Stimulated activated CD4-positive, alpha-beta T cell treated with anti-CD3 and anti-CD28 coated beads, Interleukin-4, amount 100 ng/mL, for 24 hours (primary cell): ENCODE measurements at regions not wholly inside any gene's neighbourhood (a gene's known extent, or its start where the extent isn't known, plus 50 kb on each side); places are given as distances from the start of the nearest gene placed in this dataset.

ENCODE experiments used
- DNase-seq: peaks from one replicate; pipeline ENCODE4 v3.0.0-alpha.2; 2020

DNA sequence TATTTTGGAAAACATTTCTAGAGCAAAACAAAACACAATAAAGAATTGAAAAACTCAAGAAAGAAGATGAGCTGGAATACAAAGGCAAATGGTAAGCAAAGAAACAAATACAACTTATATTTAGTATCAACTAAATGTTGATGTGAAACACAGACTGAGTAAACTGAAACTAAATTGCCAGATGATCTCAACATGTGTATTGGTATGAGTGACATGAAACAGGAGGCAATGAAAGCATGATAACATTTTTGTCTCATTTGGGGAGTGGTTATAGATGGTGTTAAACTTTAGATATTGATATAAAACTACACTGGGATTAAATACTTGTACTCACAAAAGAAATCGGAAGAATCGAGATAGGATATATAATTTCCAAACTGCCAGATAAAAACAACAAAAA lies 805.6 kb upstream of the CXADR start:
- DNase-seq = no peak

DNA sequence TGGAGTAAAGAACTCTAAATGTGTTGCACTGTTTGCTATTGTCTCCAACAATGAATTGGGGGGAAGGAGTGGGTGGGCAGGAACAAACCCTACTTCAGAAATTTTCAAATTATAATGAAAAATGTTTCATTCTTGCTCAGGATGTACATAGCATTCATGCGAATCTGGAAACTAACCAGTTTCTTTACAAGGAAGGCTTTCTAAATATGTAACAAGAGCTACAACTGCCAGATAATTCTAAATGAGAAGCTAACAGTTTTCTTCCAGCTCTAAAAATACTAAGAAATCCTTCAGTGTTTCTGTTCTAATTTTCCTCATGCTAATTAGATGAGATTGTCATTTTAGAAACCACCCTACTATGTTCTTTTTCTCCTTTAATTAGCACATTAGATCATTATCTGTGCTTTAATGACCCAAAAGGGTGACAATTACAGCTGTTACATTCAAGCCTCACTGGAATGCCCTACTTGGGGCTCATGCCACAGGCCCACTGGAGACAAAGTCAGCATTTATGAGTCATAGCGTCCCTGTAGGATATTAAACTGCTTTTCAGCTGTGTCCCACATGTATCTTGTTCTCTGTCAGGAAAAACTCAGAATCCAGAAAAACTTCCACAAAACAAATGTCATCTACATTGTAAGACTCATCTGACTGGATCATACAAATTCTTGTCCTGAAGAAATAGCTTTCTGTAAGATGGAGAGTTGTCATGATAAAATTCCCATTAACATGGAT lies 804.6 kb upstream of the CXADR start:
- DNase-seq = no peak

DNA sequence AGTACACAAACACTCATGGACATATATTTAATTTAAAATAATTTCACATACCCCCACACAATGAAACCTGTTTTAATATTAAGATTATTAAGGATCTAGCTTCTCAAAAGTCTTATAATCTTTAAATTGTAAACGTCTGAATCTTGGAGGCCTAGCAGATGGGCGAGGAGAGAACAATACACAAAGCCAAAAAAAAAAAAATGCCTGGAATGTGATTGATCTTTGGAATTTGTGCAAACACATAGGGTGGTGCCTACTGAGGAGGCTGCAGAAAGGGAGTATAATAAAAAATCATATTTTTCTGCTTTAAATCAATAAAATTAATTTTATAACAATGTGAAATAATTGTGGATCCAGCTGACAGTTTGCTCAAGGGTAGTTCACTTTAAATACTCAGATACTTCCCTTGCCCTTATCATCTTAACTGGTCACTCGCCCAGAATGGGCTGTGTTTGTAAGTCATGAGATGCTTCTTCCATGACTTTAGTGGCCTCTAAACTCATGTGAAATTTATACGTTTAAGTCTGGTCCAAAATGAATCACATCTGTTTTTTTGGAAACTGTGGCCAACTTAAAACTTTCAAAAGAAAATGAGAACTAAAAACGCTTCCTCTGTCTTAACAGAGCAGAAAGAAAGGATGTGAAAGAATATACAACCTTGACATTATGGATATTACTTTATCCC lies 802.8 kb upstream of the CXADR start:
- DNase-seq = no peak

DNA sequence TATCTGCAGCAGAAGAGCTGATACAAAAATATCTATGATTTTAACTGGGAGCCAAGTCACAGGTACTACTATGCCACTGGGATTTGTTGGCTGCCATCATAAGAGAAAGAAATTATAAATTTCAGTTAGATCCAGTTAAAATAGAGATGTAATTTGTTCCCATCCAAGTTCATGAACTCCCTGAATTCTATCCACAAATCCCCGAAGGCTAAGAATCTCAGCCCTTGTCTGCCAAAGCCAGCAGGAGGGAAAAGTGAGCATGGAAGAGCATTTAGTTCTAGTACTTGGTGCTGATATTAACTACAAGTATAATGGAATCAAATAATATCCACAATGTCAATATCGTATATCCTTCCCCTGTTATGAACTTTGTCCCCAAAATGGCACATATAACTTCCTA lies 801.1 kb upstream of the CXADR start:
- DNase-seq = no peak

DNA sequence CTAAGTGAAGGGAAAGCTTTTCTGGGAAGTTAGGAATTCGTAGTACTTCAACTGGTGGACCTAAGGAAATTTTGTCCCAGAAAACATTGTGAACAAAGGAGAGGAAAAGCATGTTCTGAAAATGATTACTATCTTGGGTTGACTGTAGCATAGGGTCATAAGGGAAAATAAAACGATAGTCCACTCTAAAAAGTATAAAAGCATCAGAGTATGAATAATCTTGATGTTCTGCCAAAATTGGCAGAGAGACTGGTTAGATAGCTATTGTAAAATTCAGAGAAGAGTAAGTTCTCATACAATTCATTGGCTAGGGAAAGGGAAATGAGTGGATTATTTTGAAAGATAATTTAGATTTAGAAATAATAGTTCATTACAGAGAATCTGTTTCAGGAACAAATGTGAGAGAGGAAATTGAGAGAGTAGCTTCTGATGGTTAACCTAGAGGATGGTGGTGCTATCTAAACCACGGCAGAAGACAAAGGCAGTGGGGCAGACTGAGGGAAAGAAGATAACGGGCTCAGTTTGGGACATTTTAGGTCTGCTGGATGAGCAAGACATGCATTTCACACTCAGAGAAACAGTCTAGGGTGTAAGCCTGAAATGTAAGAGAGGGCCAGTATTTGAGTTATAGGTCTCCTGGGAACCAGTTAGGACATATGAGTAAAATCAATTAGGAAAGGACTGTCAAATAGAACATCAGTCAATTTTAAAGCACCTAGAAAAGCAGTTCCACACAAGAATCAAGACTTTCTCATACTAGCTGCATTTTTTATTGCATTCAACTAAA lies 799.3 kb upstream of the CXADR start:
- no peak for DNase-seq

DNA sequence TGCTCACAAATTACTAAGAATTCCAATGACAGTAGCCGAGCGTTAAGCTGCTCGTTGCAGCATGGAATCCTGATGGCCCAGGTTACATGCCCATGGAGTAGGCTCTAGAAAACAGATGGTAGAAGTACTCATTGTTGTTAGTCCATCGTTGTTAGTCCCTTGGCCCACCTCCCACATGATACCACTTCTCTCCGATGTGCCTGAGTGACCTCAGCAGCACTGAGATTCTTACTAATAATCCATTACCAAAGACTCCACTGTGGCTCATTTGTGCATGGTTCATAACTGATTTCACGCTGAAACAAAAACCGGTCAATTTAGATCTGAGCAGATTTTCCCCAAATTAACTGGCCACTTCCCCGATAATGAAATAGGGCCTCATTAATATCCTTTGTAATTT lies 772.3 kb upstream of the CXADR start:
- DNase-seq = no peak

DNA sequence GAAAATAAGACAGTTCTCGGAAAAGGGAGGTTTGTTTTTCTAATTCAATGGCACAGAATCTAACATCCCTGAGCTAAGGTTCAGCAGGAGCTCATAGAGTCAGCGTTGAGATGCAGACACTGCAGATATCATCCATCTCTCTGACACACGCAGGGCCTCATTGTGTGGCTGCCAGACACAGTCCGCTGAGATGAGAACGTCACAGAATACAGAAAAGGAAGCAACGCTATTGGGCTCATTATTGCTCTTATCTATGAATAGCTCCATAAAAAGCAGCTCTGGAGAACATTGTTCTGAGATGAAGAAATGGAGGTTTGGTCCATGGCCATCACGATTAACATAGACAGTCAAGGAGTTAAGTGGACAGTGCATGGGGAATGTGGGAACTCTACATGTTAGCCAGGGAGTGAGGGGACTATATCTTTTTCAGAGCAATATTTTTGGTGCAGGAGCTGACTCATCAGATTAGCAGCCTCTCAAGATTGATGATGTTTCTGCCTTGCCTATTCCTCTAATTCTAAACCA lies 771.6 kb upstream of the CXADR start:
- no peak for DNase-seq

DNA sequence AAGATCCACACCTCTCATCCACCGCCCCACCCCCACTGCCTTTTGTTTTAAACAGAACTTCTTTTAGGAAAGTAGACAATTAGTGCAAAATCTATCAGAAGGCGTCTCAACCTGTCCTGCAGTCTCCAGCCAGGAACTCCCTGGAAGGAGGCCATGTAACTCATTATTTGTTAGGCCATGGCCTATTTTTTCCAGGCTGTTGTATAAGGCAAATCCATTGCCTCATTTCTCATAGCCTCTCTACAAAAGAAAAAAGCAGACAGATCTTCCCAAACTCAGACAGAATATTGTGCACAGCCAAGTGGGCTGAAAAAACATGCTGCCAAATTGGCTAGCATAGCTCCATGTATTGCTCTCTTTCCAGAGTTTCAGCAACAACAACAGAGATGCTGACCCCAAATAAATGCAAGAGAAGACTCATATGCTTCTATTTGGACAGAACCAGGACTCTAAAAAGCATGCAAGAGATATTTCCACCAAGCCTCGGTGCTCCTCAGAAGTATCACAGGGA lies 770.7 kb upstream of the CXADR start:
- DNase-seq = no peak

DNA sequence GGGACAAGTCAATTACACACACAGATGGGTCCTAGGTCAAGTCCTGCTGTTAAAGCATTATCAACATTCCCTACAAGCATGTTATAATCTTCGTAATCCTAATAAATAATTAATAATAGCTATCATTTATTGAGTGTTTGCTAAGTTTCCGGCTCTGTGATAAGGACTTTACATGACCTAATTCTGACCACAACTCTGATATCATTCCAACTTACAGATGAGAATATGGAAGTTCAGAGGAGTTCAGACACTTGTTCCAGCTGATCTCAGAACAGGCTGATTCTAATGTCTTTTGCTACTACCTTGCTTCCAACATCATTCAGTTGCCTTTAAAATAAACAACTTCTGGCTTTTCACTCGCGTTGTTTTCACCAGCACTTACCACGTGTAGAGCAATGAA lies 770.1 kb upstream of the CXADR start:
- DNase-seq = no peak

DNA sequence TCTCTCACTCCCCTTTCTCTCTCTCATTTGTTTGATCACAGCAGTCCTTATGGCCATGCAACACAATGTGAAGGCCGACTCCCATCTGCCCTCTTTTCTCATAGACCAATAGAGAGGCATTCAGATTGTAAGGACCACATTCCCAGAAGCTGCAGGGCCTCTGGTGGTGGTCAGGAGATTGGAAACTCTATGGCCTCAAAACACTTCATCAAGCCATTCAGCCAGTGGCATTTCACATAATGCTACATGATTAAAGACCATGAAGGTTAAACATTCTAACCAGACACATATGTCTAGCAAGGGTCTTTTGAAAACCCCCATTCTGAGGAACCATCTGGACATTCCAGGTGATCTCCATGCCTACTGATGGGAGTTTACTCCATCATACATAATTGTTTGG lies 769.5 kb upstream of the CXADR start:
- no peak for DNase-seq

DNA sequence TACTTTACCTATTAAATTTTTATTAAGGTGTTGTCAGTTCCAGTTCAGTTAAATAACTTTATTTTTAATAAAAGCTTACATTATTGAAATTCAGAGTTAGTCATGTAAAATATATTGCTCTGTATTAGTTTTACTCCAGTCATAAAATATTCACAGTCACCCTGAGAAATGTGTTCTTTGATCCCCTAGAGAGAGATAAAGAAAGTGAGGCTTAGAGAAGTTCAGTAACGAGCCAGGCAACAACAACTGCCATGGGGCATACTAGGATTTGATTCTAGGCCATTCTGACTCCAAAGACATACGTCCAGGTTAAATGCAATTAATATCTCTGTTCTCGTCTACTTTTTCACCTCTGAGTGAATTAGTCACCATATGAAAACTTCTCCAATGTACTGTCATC lies 761.9 kb upstream of the CXADR start:
- no peak for DNase-seq

DNA sequence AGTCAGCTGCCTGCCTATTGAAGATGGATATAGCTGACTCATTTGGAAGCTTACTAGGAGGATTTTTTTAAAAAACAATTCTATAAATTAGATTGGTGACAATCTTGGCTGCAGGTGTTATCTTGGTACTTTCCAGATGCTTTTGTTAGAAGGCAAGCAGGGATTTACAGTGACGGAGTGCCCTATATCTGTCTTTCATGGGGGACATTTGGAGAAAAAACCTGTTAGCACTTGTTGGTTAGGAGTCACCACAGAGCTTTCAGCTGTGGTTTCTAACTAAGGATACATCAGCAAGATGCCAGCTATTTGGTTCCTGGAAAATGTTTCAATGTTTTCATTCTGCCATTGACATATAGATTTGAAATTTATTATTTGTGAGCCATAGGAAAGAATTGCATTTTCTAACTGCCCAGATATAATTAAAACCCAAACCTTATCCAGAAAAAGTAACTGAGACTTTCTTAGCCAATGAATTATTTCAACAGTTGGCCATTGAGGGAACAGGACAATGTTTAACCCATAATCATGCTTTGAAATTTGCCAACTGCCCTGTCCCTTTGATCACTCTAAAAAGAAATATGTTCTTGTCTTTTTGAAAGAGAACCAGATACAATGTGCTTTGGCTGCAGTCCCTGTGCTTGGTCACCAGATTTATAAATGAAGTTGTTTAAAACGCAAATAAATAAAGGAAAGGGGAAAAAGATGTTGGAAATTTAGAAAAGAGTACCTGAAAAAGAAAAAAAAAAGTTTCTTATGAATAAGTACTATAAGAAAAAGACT lies 761.0 kb upstream of the CXADR start:
- no peak for DNase-seq

DNA sequence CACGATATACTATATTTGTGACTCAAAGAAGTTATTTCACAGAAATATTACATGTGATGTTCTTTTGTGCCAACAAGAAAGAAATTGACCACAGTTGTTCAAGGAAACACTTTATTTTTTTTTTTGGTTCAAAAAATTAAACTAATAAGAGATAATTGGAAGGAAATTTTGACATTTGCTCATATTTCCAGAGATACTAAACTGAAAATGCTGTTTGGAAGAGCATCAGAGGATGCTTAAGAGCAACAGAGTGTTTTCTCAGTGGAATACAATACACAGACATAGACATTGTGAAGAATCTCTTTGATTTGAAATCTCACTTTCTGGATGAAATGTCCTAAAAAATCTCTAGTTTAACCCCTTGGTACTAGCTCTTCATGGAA lies 760.4 kb upstream of the CXADR start:
- no peak for DNase-seq

DNA sequence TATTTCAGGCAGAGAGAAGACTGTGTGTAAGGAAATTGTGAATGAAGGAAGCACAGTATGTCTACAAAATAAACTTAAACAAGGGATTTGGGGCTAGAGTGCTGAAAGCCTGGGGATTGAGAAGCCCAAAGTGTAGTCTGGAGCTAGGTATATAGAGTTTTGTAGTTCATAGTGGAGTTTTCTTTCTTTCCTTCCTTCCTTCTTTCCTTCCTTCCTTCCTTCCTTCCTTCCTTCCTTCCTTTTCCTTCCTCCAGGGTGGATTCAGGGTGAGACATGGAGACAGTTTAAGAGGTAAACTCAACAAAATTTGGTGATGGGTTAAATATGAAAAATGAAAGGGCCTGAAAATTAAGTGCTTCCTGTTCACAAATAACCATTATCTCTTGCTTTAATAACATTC lies 757.8 kb upstream of the CXADR start:
- DNase-seq = no peak

DNA sequence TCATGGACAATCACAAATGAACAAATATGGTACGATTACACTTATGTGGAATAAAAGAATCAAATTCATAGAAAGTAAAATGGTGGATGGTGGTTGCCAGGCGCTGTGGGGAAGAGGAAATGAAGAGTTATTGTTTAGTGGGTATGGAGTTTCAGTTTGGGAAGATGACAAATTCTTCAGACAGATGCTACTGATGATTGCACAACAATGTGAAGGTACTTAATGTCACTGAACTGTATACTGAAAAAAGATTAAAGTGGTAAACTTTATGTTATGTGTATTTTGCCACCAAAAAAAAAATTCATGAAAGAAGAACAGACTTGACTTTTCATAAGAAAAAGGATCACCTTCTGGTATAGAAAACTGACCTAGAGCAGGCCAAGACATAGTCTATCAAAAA lies 745.6 kb upstream of the CXADR start:
- DNase-seq = no peak

DNA sequence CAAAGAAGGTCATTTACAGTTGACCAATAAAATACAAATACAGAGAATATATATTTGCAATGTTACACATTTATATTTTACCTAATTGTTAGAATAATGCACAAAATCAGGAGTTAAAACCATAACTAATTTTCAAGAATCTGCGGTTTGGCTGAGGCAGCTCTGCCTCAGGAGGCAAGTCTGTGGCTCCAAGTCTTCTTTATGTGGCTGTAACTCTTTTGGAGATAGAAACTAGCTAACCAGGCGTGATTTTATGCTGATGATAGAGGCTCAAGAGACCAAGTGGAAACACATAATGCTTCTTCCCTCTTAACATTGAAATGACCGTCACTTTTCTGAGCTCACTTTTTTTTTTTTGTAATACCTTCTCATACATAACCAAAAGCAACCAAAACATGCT lies 744.7 kb upstream of the CXADR start:
- no peak for DNase-seq

DNA sequence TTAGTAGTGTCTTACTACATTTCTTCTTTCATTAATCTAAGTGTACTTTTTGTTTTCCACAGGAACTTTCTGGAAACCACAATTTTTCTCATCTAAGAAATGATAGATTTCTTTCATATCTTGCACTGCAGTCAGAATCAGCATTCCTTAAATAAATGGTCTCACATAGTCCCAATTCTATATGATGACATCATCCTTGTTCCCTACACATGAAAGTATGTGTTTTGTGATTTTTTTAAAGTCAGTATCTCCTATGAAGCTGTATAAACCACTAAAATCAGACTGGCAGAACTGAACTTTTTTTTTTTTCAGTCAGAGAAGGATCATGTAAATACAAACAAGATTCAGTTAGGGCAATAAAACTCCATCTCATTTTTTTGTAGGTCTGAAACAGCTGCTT lies 742.6 kb upstream of the CXADR start:
- no peak for DNase-seq

DNA sequence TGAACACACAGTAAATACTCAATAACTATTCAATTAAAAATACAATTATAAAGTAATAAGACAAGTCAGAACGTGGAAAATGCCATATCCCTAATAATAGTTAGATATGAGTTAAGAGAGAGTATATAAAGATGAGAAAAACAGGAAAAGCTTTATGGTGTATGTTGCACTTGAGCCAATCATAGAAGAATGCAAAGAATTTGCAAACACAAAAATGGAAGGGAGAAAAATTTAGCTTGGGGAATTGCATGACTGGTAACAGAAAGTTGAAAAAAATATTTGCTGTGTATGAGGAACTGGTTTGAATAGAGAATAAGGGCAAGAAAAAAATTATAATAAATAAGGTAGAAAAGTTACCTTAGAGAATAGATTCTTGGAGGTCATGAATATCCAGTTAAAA lies 739.6 kb upstream of the CXADR start:
- no peak for DNase-seq

DNA sequence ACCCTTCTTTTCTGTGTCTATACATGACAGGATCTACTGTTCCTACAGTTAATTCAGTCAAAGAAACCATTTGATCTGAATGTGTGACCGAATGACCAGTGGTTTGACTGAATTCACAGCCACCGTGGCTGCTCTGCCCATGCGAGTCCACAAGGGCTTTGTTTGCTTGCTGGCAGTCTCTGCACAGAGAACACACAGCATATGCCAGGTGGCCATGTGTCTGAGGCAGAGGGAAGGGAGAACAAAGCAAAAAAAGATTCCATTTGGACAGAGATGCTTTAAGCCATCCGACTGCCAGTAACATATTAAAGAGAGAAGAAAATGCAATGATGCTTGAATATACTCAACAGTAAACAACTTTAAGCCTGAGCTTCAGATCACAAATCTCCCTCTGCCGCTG lies 737.8 kb upstream of the CXADR start:
- no peak for DNase-seq

DNA sequence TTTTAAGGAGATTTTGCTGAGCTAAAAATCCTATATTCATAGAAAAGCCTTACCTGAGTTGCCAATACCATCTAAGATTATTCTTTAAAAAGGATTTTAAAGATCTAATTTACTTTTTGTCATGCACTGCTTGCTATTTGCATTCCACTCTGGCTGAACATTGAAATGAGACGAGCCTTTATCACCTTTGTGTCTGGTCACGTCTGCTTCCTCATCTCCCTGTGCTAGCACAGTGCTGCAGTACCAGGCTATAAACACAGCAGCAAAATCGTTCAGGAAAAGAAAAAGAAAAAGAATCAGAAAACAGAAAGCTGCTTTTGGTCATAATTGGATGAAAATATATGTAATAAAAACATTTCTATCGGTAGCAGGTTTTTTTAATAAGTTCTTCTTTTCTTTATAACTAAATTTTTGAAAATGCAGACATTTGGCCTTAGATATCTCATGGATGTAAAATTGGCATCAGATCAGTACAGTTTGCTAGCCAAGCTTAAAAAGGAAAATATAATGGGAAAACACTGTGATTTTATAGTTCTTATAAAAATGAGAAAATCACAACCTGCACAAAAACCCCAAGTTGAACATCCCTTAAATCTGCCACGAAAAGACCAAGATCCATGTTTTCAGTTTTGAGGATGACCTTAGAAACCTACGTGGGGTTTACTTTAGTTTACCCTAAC lies 735.7 kb upstream of the CXADR start:
- DNase-seq = no peak

DNA sequence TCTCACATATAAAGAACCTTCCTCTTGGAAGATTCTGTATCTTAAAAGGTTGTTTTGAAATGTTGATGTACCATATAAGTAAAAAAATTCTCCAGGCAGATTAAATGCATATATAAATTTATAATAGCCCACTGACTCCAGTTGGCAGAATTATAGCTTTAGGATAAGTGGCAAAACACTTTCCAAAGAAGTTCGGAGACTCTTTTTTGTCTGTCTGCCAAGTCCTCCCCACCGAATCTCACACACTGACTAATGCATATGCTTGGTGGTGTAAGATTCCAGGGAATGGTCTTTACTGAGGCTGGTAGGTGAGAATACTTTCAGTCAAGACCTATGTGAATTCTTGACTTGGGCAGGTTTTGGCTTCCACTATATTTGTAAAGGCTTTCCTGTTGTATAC lies 724.3 kb upstream of the CXADR start:
- no peak for DNase-seq

DNA sequence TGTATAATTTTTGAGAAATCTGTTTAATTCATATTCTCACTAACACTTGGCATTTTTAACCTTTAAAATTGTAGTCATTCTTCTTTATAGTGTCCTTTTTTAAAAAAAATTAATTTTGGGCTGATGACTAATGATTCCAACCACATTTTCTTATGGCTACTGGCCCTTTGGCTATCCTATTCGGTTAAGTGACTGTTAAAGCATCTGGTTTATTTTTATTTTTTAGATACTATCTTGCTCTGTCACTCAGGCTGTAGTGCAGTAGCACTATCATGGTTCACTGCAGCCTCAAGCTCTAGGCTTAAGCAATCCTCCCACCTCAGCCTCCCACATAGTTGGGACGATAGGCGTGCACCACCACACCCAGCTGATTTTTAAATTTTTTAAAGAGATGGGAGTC lies 723.2 kb upstream of the CXADR start:
- DNase-seq = no peak
